OCI-LY7 (cell line): ENCODE measurements at regions not wholly inside any gene's neighbourhood (a gene's known extent, or its start where the extent isn't known, plus 50 kb on each side); places are given as distances from the start of the nearest gene placed in this dataset.

Source experiments
- CTCF ChIP-seq: fragments of 200-600 bp; sonication (generic); conservative IDR thresholded peaks from 2 replicates; pipeline ENCODE4 v1.5.1; 2014; ENCODE audit warnings: mild to moderate bottlenecking, antibody characterized with exemption, low read length, moderate library complexity, mixed read lengths
- EZH2phosphoT487 ChIP-seq: fragments of 200-600 bp; sonication (generic); IDR thresholded peaks from 2 replicates; pipeline ENCODE4 v1.6.1; 2018; ENCODE audit warnings: low read depth, borderline replicate concordance, mild to moderate bottlenecking, mixed run types, antibody characterized with exemption, low read length, moderate library complexity, mixed read lengths

- TF ChIP-seq CTCF (no peak), EZH2phosphoT487 (no peak)
Measured at GRCh38 chr3:127059072-127059471, 76.2 kb downstream of the PLXNA1 start.
